Putamen (tissue), 1 donor: ENCODE measurements at regions not wholly inside any gene's neighbourhood (a gene's known extent, or its start where the extent isn't known, plus 50 kb on each side); places are given as distances from the start of the nearest gene placed in this dataset.

Experiments used
- DNase-seq: peaks from one replicate; pipeline ENCODE4 v3.0.0-alpha.2; 2016; ENCODE audit warnings: low spot score

DNA sequence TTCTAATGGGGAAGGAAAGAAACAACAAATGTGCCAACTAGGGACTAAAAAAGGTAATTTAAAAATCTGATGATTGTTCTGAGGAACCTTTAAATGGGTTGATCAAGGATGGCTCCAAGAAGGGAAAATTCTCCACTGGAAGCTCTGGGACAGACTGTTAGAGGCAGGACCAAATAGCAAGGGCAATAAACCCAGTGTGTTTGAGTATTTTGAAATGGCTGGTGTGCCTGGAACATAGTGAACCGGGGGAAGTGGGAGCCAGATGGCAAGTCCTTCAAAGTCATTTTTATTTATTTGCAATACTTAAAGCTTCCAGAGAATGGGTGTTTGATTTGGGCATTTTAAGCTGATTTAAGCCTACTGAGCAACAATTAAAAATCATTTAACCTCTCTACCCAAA is 587.7 kb upstream of the MEF2C start:
- no peak for DNase-seq

GRCh38 chr5:89458332-89458656 is 575.3 kb upstream of the MEF2C start:
- DNase-seq = no peak

GRCh38 chr5:89457411-89458331 is 574.7 kb upstream of the MEF2C start:
- no peak for DNase-seq

- no peak for DNase-seq
Observed at GRCh38 chr5:89452081-89452480, 569.1 kb upstream of the MEF2C start.

GRCh38 chr5:89451263-89451662 is 568.3 kb upstream of the MEF2C start:
- DNase-seq = no peak

GRCh38 chr5:89450149-89450538 is 567.2 kb upstream of the MEF2C start:
- DNase-seq = peak; percentile 21

DNA sequence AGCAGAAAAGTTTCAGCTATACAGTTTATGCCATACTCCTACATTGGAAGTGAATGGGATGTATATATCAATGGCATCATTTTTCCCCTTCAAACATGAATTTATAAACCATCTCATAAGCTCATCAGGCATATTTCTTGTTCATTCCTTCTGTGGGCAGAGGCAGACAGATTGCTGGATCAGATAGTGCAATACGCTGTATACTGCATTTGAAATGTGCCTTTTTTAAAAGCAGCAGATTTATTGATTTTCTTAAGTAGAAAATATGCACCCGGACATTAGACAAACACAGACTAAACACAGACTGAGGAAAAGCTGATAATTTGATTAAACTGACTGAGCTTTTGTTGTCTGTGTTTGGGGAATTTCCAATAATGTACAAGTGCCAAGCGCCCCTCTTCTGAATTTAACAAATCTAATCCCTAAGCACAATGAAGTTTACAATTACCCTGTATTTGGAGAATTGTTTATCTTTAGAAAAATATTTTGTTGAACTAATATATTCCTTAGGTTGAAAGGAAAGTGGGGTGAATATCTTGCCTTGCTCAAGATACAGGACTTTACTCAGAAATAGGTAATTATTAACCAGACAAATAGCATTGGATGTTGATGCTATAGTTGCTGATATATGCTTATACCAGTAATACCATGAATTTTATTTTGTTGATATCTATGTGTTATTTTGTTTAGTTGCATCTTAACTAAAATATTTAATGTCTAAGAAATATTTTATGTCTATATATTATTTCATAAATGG is 566.6 kb upstream of the MEF2C start:
- DNase-seq = no peak

- DNase-seq = no peak
Observed at GRCh38 chr5:89447027-89447426, 564.0 kb upstream of the MEF2C start.

DNA sequence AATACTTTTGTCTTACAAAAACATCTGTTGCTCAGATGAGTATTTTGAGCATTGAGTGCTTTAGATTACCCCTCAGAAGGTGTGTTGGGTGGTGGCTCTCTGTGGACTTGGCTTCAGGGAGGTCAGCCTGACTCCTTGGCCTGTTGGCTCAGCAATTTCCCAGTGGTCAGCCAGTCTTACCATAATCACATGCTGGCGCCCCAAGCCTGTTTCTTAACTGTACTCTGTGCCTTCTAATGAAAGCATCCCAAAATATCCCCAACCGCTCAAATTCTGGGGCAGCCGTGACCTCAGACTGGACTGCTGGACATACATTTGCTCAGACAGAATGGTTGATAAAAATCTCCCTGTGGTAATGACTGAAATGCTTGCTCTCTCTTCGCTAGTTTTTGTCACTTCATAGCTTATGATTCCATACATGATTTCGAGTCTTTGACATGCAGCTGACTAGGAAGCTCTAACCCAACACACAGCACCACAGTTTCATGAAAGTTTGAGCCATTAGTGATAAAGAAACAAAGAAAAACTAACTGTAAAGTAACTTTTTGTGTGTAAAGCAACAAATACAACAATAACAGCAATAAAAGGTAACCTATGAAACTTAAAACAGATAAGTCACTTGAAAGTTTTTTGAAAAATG is 562.2 kb upstream of the MEF2C start:
- DNase-seq = peak; percentile 26

GRCh38 chr5:89444088-89444487 is 561.1 kb upstream of the MEF2C start:
- DNase-seq = no peak

- no peak for DNase-seq
Observed at GRCh38 chr5:89443508-89443907, 560.5 kb upstream of the MEF2C start.

- DNase-seq = no peak
Observed at GRCh38 chr5:89441965-89442364, 559.0 kb upstream of the MEF2C start.

DNA sequence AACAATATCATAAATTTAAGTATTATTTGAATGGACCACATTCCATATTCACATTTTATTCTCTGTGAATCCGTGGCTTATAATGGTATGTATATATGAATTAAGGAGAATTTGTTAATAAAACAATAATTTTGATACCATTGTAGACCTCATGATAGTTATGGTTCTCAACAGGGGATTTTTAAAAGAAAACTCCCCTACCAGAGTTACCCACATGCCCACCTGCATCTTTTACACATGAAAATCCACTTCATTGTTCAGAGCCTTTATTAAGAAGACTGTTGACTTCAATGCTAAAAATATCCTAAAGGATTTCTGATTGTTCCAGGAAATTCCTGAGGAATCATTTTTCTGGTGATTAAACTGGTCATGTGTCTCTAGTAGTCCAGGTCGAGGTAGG is 557.7 kb upstream of the MEF2C start:
- no peak for DNase-seq

GRCh38 chr5:89437450-89438435 is 554.8 kb upstream of the MEF2C start:
- no peak for DNase-seq

GRCh38 chr5:89436464-89436863 is 553.5 kb upstream of the MEF2C start:
- DNase-seq = no peak

DNA sequence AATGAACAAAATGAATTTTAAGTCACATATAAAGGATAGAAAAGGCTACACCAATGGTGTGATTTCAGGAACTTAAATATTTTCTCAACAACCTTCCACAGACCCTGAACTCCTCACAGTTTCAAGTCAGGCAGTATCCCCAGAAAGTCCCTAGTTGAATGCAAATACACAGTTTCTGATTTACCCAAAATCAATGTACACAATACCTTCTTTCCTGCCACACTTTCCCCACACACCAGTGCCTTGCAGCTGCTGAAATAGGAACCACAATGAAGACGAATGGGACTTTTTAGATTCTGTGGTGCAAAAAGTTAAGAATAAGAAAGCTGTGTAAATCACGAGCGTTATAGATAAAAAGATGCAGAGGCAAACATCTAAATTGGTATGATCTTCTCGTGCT is 552.4 kb upstream of the MEF2C start:
- DNase-seq = no peak

DNA sequence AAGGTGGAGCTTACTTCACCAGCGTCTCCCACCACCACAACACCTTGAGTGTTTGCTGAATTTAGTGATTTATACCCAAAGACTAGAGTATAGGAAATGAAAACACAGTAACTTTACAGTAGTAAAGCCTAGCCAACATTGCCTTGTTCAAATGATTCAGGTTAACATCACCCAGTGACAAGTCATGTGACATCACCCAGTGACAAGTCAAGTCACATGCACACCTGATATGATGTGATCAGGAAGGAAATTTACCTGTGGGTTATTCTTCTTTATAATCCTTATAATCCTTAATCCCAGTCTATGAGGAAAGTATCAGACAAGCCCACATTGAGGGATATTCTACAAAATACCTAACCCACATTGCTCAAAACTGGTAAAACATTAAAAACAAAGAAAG is 545.6 kb upstream of the MEF2C start:
- no peak for DNase-seq

DNA sequence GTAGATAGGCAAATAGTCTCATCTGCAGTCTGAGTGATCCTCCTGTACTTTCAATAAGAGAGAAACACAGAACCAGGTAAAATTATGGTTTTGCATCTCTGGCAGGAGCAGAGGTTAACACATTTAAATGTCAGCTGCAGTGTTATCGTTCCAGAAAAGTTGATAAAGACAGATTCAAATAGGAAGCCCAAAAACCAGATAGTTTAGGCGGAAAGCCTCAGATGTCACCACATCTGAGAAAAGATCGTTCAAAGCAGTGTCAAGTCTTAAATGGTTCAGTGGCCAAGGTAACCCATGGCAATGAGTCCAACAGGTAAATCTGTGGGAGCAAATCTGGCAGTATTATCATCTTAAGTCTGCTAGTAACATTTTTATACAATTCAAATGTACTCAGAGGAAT is 542.1 kb upstream of the MEF2C start:
- no peak for DNase-seq

DNA sequence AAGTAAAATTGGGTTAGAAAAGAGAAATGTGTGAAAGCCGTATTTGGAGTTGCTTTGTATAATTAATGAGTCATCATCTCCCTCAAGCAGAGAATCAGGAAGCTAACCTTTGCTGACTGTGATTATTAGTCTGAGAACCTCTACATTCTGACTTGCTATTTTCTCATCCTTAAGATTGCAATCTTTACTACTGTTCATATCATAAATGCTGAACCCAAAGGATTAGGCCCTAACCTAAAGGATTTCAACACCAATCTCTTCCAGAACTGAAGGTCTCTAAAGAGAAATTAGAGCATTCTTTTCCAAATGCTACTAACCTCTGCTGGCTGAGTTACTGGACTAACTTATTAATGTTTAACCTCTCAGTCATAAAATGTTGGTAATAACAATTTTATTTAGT is 538.1 kb upstream of the MEF2C start:
- peak; percentile 15 for DNase-seq

DNA sequence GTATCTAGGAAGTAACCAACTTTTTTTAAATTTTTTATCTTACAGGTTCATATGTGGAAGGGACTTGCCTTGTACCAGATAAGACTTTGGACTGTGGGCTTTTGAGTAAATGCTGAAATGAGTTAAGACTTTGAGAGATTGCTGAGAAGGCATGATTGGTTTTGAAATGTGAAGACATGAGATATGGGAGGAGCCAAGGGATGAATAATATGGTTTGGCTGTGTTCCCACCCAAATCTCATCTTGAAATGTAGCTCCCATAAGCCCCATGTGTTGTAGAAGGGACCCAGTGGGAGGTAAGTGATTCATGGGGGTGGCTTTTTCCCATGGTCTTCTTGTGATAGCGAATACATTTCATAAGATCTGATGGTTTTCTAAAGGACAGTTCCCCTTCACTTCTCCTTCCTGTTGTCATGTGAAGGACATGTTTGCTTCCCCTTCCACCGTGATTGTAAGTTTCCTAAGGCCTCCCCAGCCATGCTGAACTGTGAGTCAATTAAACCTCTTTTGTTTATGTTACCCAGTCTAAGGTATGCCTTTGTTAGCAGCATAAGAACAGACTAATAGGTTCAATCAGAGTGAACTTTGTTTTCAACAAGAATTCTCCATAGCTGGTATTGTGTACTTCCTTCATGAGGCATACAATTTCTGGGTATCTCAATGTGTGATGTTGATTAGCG is 535.6 kb upstream of the MEF2C start:
- no peak for DNase-seq

DNA sequence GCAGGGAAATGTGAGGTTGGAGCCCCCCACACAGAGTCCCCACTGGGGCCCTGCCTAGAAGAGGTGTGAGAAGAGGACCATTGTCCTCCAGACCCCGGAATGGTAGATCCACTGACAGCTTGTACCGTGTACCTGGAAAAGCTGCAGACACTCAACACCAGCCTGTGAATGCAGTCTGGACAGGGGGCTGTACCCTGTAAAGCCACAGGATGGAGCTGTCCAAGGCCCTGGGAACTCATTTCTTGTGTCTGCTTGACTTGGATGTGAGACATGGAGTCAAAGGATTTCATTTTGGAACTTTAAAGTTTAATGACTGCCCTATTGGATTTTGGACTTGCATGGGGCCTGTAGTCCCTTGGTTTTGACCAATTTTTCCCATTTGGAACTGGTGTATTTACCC is 535.0 kb upstream of the MEF2C start:
- no peak for DNase-seq
